ENCODE measurements at regions not wholly inside any gene's neighbourhood (a gene's known extent, or its start where the extent isn't known, plus 50 kb on each side); places are given as distances from the start of the nearest gene placed in this dataset.

DNA sequence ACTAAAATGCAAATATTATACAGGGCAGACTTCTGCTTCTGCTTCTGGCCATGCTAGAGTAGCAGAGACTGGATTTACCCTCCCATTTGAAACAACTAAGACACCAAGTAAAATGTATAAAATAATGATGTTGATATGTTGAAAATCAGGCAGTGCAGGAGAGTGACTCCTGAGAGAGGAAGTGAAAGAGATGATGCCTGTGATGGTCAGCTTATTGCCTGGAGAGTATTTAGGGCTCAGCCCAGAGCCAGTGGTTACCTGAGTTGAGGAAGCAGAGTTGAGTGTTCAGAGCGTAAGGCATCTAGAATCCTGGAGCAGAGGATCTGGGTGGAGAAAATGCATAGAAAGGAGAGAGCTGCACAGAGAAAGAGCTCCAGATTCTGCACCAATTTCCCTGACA is 131.8 kb upstream of the C14orf180 start:
- Histone ChIP-seq H3K4me3 (ENCODE audit: severe bottlenecking) (no peak overlapping the region), H3K27ac (ENCODE audit: poor library complexity, severe bottlenecking) (no peak overlapping the region), H3K4me1 (ENCODE audit: insufficient read depth, poor library complexity, severe bottlenecking) (no peaks in the 10 kb centered on the region), H3K36me3 (ENCODE audit: low read depth) (no peaks in the 10 kb centered on the region; the same call in 1 of the 2 replicates), H3K27me3 (ENCODE audit: insufficient read depth, poor library complexity, severe bottlenecking) (peaks cover 49% of the 10 kb centered on the region), H3K9me3 (ENCODE audit: severe bottlenecking) (peaks cover 8% of the 10 kb centered on the region)
- ATAC-seq (ENCODE audit: low read depth) (no peak), DNase-seq (ENCODE audit: low spot score) (no peak)
- TF ChIP-seq, protein P1, sequence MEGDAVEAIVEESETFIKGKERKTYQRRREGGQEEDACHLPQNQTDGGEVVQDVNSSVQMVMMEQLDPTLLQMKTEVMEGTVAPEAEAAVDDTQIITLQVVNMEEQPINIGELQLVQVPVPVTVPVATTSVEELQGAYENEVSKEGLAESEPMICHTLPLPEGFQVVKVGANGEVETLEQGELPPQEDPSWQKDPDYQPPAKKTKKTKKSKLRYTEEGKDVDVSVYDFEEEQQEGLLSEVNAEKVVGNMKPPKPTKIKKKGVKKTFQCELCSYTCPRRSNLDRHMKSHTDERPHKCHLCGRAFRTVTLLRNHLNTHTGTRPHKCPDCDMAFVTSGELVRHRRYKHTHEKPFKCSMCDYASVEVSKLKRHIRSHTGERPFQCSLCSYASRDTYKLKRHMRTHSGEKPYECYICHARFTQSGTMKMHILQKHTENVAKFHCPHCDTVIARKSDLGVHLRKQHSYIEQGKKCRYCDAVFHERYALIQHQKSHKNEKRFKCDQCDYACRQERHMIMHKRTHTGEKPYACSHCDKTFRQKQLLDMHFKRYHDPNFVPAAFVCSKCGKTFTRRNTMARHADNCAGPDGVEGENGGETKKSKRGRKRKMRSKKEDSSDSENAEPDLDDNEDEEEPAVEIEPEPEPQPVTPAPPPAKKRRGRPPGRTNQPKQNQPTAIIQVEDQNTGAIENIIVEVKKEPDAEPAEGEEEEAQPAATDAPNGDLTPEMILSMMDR (IDR thresholded peaks at IDR 0.05; ENCODE audit: poor library complexity, severe bottlenecking), result no peak

DNA sequence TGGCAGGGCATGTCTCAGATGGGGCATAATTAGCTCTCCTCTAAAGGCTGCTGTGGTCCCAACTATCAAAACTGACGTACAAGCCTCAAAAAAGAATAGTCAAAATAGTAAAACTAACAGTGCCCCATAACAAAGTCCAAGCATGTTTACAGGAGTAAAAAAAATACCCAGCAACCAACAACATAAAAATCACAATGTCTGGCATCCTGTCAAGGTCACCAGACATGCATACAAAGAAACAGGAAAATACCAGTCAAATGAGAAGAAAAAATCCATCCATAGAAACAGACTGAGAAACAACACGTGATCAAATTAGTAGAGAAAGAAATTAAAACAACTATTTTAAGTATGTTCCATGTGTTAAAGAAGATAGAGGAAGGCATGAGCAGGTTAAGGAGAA is 131.2 kb upstream of the C14orf180 start:
- no peaks in the 10 kb centered on the region for H3K4me1 ChIP-seq (ENCODE audit: insufficient read depth, poor library complexity, severe bottlenecking)
- H3K27ac ChIP-seq (ENCODE audit: poor library complexity, severe bottlenecking), result no peak overlapping the region
- peaks cover 8% of the 10 kb centered on the region for H3K9me3 ChIP-seq (ENCODE audit: severe bottlenecking)
- DNase-seq (ENCODE audit: low spot score) (no peak), ATAC-seq (ENCODE audit: low read depth) (no peak)
- H3K27me3 ChIP-seq (ENCODE audit: insufficient read depth, poor library complexity, severe bottlenecking), result peaks cover 53% of the 10 kb centered on the region
- H3K36me3 ChIP-seq (ENCODE audit: low read depth), result no peaks in the 10 kb centered on the region; the same call in 1 of the 2 replicates
- no peak overlapping the region for H3K4me3 ChIP-seq (ENCODE audit: severe bottlenecking)
- TF ChIP-seq, protein P1 (IDR thresholded peaks at IDR 0.05; ENCODE audit: poor library complexity, severe bottlenecking), result no peak

DNA sequence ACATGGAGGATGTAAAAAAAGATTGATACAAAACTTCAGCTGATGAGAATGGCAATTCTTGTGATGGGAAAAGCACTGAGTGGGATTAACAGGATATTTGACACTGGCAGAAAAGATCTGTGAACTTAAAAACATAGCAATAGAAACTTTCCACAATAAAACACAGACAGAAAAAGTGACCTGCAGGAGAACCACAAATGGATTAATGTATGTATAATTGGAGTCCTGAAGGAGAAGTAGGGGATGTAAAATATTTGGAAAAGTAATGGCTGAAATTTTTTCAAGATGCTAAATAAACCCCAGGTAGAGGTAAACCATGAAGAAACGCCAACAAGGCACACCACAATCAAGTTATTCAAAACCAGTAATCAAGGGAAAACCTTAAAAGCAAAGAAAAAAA is 130.8 kb upstream of the C14orf180 start:
- Histone ChIP-seq H3K4me3 (ENCODE audit: severe bottlenecking) (no peak overlapping the region), H3K36me3 (ENCODE audit: low read depth) (no peaks in the 10 kb centered on the region; the same call in 1 of the 2 replicates), H3K9me3 (ENCODE audit: severe bottlenecking) (peaks cover 8% of the 10 kb centered on the region), H3K27me3 (ENCODE audit: insufficient read depth, poor library complexity, severe bottlenecking) (peaks cover 57% of the 10 kb centered on the region), H3K4me1 (ENCODE audit: insufficient read depth, poor library complexity, severe bottlenecking) (no peaks in the 10 kb centered on the region), H3K27ac (ENCODE audit: poor library complexity, severe bottlenecking) (no peak overlapping the region)
- TF ChIP-seq, protein P1 (IDR thresholded peaks at IDR 0.05; ENCODE audit: poor library complexity, severe bottlenecking), result no peak
- no peak for DNase-seq (ENCODE audit: low spot score)
- no peak for ATAC-seq (ENCODE audit: low read depth)

DNA sequence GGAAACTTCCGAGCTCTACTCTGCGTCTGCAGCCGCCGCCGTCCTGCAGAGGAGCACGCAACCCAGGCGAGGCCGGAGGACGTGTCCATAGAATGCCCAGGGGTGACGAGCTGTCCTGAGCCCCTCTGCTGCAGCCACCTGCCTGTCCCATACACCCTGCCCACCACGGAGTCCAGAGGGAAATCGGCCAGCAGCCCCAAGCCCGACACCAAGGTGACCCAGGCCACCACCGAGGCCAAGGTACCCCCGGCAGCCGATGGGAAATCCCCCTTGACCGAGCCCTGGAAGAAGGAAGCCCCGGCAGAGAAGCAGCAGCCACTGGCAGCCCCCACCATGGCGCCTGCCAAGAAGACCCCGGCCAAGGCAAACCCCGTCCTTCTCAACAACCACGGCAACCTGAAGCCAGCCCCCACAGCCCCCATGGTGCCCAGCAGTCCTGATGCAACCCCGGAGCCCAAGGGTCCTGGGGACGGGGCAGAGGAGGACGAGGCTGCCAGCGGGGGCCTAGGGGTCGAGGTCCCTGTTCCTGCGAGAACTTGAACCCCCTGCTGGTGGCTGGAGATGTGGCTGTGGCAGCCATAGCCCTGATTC is 128.7 kb upstream of the C14orf180 start:
- no peak for ATAC-seq (ENCODE audit: low read depth)
- Histone ChIP-seq H3K4me3 (ENCODE audit: severe bottlenecking) (no peak overlapping the region), H3K36me3 (ENCODE audit: low read depth) (no peaks in the 10 kb centered on the region; the same call in 1 of the 2 replicates), H3K27me3 (ENCODE audit: insufficient read depth, poor library complexity, severe bottlenecking) (peaks cover 75% of the 10 kb centered on the region), H3K4me1 (ENCODE audit: insufficient read depth, poor library complexity, severe bottlenecking) (no peaks in the 10 kb centered on the region), H3K27ac (ENCODE audit: poor library complexity, severe bottlenecking) (no peak overlapping the region), H3K9me3 (ENCODE audit: severe bottlenecking) (peaks cover 8% of the 10 kb centered on the region)
- TF ChIP-seq, protein P1 (IDR thresholded peaks at IDR 0.05; ENCODE audit: poor library complexity, severe bottlenecking), result no peak
- no peak for DNase-seq (ENCODE audit: low spot score)

DNA sequence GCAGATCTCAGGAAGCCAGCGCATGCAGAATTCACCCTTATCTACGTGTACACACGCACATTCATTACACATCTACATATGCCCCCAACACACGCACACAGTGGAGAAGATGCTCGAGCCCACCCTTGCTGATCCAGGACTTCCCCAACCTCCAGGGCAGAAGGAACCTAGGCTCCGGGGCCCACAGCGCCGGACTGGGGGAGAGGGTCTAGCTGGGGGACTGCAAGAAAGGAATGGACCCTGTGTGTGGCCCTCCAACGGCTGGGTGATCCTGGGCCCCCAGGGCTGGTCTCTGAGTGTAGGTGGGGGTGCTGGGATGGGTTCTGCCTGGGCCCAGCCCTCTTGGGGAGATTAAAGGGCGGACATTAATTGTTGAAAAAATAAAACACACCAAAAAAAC is 128.1 kb upstream of the C14orf180 start:
- Histone ChIP-seq H3K4me1 (ENCODE audit: insufficient read depth, poor library complexity, severe bottlenecking) (no peaks in the 10 kb centered on the region), H3K27ac (ENCODE audit: poor library complexity, severe bottlenecking) (no peak overlapping the region), H3K9me3 (ENCODE audit: severe bottlenecking) (peaks cover 8% of the 10 kb centered on the region), H3K4me3 (ENCODE audit: severe bottlenecking) (no peak overlapping the region), H3K36me3 (ENCODE audit: low read depth) (no peaks in the 10 kb centered on the region; the same call in 1 of the 2 replicates), H3K27me3 (ENCODE audit: insufficient read depth, poor library complexity, severe bottlenecking) (peaks cover 77% of the 10 kb centered on the region)
- TF ChIP-seq, protein P1 (IDR thresholded peaks at IDR 0.05; ENCODE audit: poor library complexity, severe bottlenecking), result no peak
- DNase-seq (ENCODE audit: low spot score), result no peak
- ATAC-seq (ENCODE audit: low read depth), result no peak
